Bronchial epithelial cell (primary cell): ENCODE measurements at regions not wholly inside any gene's neighbourhood (a gene's known extent, or its start where the extent isn't known, plus 50 kb on each side); places are given as distances from the start of the nearest gene placed in this dataset.
A peak's percentile ranks its signal among the peaks of the same experiment; 100 is the strongest.

Experiments
- DNase-seq: peaks from one replicate; pipeline ENCODE4 v3.0.0-alpha.2; 2010; ENCODE audit warnings: low read depth
- FAIRE-seq: peaks from 2 replicates; lab custom pipeline; 2011; peaks lifted over from hg19 to GRCh38; lab: Jason Lieb, UNC
- H3K27me3 ChIP-seq: 2 replicates; pipeline ENCODE4 v1.5.1; 2011; ENCODE audit warnings: low read length; ENCODE audit not compliant: control insufficient read depth, insufficient read depth
- H3K36me3 ChIP-seq: 2 replicates; pipeline ENCODE4 v1.5.1; 2011; ENCODE audit warnings: low read length; ENCODE audit not compliant: control insufficient read depth, insufficient read depth
- H3K4me3 ChIP-seq: 2 replicates; pipeline ENCODE4 v1.5.1; 2011; ENCODE audit warnings: mild to moderate bottlenecking, low read depth, low read length, control low read depth
- TF ChIP-seq, protein P1 (sequence below): IDR thresholded peaks from 2 replicates; pipeline ENCODE4 v1.5.1; 2011; ENCODE audit warnings: mild to moderate bottlenecking, moderate library complexity, low read length, control low read depth, inconsistent platforms; ENCODE audit not compliant: insufficient read depth, severe bottlenecking

- FAIRE-seq (peak; percentile 55), DNase-seq (no peak)
- TF ChIP-seq, protein P1, sequence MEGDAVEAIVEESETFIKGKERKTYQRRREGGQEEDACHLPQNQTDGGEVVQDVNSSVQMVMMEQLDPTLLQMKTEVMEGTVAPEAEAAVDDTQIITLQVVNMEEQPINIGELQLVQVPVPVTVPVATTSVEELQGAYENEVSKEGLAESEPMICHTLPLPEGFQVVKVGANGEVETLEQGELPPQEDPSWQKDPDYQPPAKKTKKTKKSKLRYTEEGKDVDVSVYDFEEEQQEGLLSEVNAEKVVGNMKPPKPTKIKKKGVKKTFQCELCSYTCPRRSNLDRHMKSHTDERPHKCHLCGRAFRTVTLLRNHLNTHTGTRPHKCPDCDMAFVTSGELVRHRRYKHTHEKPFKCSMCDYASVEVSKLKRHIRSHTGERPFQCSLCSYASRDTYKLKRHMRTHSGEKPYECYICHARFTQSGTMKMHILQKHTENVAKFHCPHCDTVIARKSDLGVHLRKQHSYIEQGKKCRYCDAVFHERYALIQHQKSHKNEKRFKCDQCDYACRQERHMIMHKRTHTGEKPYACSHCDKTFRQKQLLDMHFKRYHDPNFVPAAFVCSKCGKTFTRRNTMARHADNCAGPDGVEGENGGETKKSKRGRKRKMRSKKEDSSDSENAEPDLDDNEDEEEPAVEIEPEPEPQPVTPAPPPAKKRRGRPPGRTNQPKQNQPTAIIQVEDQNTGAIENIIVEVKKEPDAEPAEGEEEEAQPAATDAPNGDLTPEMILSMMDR: no peak
- Histone ChIP-seq H3K27me3 (peaks cover 1% of the 10 kb centered on the region), H3K4me3 (no peak overlapping the region), H3K36me3 (no peaks in the 10 kb centered on the region)
Measured at GRCh38 chr9:95753762-95754465, 121.6 kb upstream of the ERCC6L2 start.

DNA sequence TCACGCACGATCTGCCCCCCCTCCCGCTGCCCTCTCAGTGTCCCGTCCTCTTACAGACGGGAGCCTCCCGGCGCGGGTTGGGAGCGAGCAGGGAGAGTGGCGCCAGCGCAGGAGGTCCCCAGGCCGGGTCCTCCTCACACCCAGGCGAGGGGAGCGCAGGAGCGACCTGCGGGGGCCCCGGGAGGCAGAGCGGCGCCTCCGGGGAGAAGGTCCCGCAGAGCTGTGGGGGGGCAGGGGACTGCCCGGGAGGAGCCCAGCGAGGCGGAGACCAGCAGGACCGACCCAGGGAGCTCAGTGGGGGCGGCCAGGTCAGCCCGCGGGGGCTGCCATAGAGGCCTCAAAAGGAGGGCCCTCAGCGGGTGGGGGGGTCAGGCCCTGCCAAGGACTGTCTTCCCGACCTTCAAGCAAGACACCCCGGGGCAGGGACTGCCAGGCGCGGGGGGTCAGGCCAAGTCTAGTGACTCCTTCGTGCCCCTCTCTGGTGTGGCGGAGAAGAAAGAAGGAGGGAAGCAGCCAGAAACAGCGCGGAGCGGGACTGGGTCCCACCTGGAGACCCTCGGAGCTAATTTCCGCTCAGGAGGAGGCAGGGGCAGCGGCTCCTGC is 123.3 kb upstream of the ERCC6L2 start:
- Histone ChIP-seq H3K4me3 (no peak overlapping the region), H3K27me3 (peaks cover 1% of the 10 kb centered on the region), H3K36me3 (no peaks in the 10 kb centered on the region)
- TF ChIP-seq, protein P1: no peak
- no peak for FAIRE-seq
- DNase-seq: no peak

DNA sequence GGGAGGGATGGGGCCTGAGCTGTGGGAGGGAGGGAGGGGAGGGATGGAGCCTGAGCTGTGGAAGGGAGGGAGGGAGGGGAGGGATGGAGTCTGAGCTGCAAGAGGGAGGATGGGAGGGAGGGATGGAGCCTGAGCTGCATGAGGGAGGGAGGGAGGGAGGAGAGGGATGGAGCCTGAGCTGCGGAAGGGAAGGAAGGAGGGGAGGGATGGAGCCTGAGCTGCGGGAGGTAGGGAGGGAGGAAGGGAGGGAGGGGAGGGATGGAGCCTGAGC is 124.0 kb upstream of the ERCC6L2 start:
- Histone ChIP-seq H3K36me3 (no peaks in the 10 kb centered on the region), H3K27me3 (peaks cover 1% of the 10 kb centered on the region), H3K4me3 (no peak overlapping the region)
- DNase-seq: no peak
- TF ChIP-seq, protein P1: no peak
- FAIRE-seq: no peak

- Histone ChIP-seq H3K4me3 (no peak overlapping the region), H3K36me3 (no peaks in the 10 kb centered on the region), H3K27me3 (peaks cover 1% of the 10 kb centered on the region)
- FAIRE-seq (no peak), DNase-seq (no peak)
- TF ChIP-seq, protein P1: no peak
Measured at GRCh38 chr9:95750725-95751519, 124.6 kb upstream of the ERCC6L2 start.

DNA sequence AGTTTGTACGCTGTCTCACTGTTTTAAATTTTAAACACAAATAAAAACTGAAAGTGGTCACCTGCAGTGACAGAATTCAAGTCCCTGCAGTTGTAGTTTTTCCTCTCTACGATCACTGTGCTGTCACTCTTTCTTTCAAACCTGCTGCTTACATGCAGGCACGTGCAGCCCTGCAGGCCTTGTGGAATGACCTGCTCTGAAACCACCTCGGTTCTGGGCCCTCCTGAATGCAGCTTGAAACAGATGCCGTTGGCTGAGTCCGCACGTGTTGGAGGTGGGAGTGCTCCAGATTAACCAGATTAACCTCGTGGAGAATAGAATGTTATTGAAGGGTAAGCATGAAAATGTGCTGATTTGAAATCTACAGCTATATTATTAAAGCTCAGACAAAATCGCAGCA is 126.0 kb upstream of the ERCC6L2 start:
- no peak for FAIRE-seq
- Histone ChIP-seq H3K27me3 (peaks cover 1% of the 10 kb centered on the region), H3K36me3 (no peaks in the 10 kb centered on the region), H3K4me3 (no peak overlapping the region)
- TF ChIP-seq, protein P1: no peak
- DNase-seq: no peak
